CD4-positive, alpha-beta T cell treated with Interleukin-1 beta for 1 hour (primary cell): ENCODE measurements at regions not wholly inside any gene's neighbourhood (a gene's known extent, or its start where the extent isn't known, plus 50 kb on each side); places are given as distances from the start of the nearest gene placed in this dataset.

ENCODE experiments used
- DNase-seq, 2 donors: peaks; one replicate each; pipeline ENCODE4 v3.0.0-alpha.2; 2020 to 2022

DNA sequence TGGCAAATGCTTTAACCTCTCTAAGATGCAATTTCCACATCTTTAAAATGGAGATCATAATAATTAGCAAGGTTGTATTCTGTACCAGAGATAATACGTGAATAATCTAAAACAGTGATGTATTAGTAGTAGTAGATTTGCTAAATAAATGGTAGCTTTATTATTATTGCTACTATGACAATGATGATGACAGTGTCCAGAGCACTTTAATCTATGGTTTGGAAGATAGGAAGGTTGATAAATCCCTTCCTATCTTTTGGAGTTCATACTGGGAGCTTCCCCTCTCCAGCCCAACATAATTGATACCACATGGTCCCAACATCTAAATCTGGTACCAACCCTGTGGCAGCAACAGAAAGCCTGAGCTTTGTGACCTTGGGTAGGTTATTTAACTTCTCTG, 267.8 kb downstream of the FAT3 start:
- no peak for DNase-seq

GRCh38 chr11:92495107-92495793, 270.6 kb downstream of the FAT3 start:
- DNase-seq: no peak

DNA sequence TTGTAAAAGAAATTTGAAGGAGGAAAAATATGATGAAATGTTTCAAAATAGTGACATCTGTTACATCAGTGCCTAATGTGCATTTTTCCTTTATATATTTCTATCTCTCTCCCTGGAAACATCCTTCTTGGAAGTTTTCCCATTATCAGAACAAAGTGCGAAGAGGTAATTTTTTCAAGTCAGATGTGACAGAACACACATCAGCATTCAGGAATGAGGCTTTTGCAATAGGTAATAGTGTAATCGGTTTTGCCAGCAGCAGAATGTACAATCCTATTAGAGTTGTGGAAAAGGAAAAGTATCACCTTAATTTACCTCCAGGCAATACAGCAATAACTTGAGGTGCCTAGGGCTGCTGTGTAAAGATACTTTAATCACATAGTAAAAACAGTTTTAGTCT, 275.8 kb downstream of the FAT3 start:
- no peak for DNase-seq

- DNase-seq: no peak
Measured at GRCh38 chr11:92501066-92501739, 276.6 kb downstream of the FAT3 start.

DNA sequence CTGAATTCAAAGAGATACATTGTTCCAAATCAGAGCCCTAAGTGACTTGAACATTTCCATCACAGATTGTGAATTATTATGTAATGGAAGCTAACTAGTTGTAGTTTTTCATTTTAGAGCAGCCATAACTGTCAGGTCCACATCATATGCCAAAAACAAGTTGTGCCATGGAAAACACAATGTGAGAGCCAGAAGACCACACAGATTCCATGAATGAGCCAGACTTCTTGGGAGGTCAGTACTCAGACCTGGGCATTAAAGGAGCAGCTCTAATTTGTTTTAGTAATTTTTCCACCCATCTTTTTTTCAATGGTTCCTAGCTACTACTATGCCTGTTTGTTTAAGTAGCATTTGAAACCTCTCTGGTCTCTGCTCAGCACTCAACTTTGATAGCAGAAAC, 279.4 kb downstream of the FAT3 start:
- no peak for DNase-seq

DNA sequence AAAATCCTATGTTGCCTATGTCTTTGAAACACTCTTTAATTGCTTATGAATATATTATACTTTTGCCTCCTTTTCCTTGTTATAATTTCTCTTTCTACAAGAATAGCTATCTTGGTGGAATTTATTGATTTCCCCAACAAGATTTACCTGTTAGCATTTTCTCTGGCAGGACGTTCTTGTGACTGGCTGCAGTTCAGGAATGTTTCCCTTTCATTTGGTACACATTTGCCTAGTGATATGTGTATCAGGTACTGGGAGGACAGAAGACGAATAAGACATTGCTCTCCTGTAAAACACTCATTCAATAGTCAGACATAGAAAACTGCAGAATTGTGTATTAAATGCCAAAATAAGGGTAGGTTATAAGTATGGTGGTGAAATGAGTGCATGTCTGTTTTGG, 279.9 kb downstream of the FAT3 start:
- DNase-seq: no peak

- DNase-seq: no peak
Measured at GRCh38 chr11:92505689-92506088, 281.1 kb downstream of the FAT3 start.

GRCh38 chr11:92506809-92507336, 282.3 kb downstream of the FAT3 start:
- no peak for DNase-seq

DNA sequence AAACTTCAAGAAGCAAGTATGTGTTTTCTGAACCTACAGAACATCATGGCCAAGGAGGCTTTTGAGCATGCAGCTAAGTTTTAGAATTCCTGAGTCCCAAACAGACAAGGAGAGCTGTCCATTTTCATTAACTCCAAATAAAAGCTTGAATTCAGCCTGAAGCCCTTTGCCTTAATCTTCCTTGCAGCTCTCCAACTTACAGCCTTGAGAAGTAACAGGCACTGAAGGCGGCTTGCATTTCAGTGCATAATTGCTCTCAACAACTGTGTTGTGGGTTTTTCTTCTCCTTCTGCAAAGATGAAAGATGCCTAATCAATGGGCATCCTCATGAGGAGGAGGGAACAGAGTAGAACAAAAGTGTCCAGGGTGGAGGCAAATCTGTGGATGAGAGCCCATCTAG, 286.0 kb downstream of the FAT3 start:
- no peak for DNase-seq

DNA sequence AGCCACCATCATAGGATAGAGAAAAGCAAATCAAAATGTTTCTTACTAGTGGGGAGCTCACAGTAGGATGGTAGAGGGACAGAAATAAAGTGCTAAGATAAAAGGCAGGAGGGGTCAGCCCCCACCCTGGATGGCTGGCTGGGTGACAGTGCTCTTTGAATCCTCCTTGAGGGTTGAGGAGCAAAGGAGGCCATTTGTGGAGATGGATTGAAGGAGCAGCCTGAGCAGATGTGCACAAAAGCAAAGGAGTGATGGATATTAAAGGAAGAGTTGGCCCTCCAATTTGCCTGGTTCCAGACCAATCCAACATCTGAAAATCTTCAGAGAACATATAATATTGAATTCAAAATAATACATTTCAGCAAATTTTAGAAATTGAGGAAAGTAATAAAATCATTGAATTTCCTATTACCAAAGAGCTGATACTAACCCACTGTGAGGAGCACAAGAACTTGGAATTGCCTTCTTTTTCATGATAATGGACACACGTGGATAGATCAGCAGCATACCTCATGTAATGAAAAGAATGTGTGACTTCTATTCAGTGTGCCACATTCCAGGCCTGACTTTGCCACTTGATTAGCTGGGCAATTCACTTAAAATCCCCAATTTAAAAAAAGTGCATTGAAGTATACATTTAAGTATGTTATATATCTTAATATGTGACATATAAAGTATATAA, 287.0 kb downstream of the FAT3 start:
- DNase-seq: no peak

- DNase-seq: no peak
Measured at GRCh38 chr11:92512204-92512569, 287.6 kb downstream of the FAT3 start.

DNA sequence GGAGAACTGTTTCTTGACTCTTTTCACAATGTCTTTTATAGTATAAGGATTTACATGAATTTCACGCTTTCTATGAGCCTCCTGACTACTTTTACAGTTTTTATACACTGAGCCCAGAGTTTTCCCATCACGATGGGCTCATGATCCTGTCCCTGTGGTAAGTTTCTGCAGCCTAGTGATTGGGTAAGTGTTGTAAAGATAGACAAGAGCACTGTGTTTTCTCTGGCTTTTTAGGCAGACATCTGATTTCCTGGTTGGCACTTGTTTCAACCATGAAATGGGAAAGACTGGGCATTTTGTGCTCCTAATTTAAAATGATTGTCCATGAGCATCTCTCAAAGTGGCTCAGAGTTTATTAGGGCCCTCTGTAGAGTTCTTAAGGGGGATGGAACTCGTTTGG, 299.0 kb downstream of the FAT3 start:
- DNase-seq: no peak

DNA sequence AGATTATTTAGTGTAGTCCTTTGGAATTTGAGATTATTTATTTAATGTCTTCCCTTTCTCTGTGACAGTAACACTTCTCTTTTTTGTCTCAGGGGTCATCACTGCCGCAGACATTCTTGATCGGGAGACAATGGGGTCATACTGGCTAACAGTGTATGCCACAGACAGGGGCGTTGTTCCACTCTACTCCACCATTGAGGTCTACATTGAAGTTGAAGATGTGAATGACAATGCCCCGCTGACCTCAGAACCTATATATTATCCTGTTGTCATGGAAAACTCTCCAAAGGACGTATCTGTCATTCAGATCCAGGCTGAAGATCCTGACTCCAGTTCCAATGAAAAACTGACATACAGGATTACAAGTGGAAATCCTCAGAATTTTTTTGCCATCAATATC, 299.9 kb downstream of the FAT3 start:
- no peak for DNase-seq

- DNase-seq: no peak
Measured at GRCh38 chr11:92527467-92527866, 302.8 kb downstream of the FAT3 start.

DNA sequence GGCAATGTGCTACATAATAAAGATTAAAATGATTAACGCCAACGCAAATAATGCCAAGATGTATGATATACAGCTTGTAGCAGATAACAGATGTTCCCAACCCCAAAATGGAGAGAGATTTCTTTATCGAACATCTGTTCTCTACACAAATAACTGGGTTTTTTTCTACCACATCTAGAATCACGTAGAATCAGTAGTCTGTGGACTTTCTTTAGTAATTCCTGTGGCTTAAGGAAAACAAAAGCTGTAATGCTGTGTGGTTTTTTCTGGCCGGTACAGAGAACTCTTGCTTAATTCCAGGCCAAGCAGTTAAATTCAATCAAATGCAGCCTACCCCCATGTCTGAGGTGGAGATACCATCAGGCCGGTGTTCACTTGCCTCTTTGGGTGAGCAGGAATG, 303.4 kb downstream of the FAT3 start:
- no peak for DNase-seq

GRCh38 chr11:92531065-92531739, 306.6 kb downstream of the FAT3 start:
- DNase-seq: no peak

- DNase-seq: no peak
Measured at GRCh38 chr11:92533657-92534335, 309.2 kb downstream of the FAT3 start.

GRCh38 chr11:92536883-92537282, 312.3 kb downstream of the FAT3 start:
- no peak for DNase-seq

GRCh38 chr11:92540096-92540495, 315.5 kb downstream of the FAT3 start:
- no peak for DNase-seq

DNA sequence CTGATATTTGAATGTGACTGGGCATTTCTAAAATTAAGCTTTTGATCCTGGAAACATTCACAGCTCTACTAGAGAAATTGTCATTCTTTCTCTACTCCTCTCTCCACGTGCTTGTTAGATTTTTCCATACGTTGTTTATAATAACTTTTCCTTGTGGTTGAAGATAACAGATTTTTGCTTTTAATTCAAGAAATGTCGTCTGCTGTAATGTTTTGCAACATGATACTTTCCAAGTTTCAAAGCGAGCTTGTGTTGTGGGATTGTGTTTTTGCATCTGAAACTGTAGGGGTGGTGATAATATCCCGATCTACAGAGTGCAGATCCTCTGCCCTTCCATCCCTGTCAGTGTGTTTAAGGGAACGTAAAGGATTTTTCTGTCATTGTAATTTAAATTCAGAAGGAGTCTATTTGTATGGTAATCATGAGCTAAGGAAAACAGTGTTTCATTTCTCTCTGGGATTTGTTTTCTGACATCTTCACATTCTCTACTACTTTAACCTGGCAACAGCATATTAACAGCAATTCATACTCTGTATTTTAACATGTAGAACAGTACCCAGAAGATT, 321.4 kb downstream of the FAT3 start:
- DNase-seq: no peak

- DNase-seq: no peak
Measured at GRCh38 chr11:92546603-92547002, 322.0 kb downstream of the FAT3 start.

DNA sequence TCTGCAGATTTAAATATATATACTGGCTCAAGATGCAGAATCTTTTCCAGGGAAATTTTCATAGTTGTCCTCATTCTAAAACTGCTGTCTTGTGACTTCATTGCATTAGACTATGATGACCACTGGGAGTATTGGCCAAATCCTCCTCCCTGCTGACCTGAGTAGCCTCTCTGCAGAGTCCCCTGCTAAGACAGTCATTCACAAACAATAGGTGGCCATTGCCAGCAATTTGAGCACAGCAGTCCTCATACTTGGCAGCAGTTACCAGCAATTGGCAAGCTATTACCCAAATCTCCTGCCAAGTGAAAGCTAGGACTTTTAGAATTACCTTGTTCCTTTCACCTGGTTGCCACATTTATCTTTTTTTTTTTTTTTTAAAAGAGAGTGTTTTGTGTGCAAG, 325.8 kb downstream of the FAT3 start:
- no peak for DNase-seq

DNA sequence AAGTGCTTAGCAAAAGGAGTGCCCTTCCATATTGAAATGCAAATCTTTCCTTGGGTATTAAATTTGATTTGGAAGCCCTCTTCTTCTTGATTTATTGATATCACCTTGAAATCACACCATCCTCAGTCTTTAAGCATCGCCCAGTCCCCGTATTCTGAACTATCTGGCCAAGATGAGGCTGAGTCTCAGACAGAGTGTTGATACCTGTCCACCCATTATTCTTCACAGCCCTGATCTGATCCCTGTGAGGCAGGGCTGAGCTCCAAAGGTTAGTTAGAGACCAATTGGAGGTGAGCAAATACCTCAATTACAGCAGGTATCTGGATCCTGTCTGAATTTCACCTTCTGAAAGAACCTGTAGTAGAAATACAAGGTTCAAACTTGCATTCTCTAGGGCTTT, 326.3 kb downstream of the FAT3 start:
- DNase-seq: no peak
